Stimulated activated CD8-positive, alpha-beta memory T cell treated with anti-CD3 and anti-CD28 coated beads, Interleukin-15, amount 100 ng/mL, for 4 hours (primary cell): ENCODE measurements at regions not wholly inside any gene's neighbourhood (a gene's known extent, or its start where the extent isn't known, plus 50 kb on each side); places are given as distances from the start of the nearest gene placed in this dataset.
"Not testable (repeated sequence)": the region's sequence is repeated elsewhere in the genome, so short reads cannot be mapped to it uniquely, and the experiment has no call there.

Source experiments
- DNase-seq, 2 donors: peaks; one replicate each; pipeline ENCODE4 v3.0.0-alpha.2; 2020; ENCODE audit warnings: low read depth in 2 of 2

DNA sequence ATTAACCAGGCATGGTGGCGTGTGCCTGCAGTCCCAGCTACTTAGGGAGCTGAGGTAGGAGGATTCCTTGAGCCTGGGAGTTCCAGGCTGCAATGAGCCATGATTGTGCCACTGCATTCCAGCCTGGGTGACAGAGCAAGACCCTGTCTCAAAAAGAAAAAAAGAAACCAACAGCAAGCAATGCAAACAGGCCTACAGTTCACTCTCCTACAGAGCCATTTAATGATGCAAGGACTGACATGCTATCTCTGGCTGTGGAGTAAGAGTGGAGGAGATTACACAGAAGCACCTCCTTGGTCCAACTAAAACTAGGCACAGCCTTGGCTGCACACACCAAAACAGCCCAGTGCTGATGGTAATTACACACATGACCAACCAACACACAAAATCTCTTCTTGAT lies 127.5 kb upstream of the SOD1 start:
- no peak for DNase-seq

DNA sequence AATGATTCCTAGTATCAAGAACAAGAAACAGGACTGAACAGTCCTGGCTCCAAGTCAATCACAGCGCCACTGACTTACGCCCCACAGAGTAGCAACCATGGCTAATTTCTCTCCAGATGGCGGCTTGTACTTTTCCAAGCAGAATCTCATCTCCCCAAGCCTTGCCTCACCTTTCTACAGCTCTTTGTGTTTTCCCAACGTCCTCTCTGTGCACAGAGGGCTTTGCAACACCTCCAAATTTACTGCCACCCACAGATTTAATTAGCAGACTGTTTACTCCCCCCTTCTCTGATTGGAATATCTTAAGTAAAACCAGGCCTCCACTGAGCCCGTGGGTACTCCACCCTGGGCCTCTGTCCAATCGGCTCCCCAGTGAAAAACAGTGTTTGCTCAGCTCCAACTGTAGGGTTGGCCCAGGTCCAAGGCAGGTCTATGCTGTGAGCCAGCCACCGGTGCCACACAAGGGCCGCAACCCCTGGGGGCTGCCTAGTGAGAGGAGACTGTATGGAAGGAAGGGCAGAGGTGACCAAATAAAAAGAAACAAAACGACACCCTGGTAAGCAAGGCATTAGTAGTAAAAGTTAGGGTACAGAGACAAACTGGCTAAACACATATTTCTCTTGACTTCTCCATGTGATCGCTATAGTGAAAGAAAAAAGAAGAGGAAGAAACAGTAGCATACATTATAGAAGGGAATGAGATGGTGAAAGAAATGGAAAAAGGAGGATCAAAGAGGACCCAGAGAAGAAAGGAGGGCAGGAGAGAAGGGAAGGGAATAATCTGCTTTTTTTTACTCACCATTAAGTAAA lies 128.4 kb upstream of the SOD1 start:
- no peak for DNase-seq

DNA sequence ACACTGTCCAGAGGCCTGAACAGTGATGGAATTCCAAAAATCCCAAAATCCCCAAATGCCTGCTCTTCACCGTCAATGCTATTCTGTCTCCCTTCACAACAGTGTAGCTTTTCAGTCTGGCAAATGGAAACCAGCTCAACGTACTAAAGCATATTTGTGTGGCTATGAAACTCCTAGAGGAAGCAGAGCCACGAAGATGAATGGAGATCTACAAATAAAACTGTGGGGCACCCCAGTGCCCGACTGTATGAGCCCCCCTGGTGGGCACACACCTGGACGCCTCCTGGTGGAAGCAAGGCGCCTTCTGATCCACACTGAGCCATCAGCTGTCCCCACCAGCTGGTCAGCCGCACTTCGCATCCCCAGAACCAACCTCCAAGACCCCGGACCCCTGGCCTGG lies 129.1 kb upstream of the SOD1 start:
- DNase-seq, result no peak

DNA sequence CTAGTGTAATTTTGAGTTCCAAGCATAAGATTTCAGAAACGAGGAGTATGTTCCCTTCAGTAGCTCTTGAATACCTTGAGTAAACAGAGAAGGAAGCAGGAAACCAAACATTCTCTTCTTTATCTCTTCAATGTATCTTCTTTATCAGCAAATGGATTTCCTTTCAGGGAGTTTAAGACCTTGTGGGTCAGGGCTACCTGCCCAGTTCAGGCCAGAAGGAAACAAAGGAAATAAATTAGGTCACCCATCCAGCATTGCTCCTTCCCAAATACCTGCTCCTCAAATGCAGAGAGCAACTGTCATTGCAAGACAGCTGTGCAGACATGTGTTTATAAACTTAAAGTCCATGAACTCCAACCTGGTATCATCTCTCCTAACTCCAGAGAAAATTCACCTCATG lies 130.1 kb upstream of the SOD1 start:
- no peak for DNase-seq

DNA sequence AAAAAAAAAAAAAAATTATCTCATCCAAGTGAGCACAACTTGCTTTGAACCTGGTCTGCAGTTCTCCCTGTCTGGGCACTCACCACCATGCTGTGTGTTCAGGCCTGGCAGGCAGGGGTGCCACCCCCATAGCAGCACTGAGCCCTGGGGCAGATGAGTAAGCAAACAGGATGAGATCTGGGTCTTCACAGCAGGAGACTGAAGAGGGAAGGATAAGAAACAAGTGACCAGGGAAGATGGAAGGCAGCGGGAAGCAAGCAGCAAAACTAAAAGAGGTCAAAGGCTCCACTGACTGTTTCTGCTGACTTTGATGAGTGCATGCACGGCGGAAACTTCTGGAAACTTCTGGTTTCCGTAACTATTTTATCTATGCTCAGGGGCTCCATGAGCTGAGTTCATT lies 133.5 kb upstream of the SOD1 start:
- DNase-seq, result no peak

DNA sequence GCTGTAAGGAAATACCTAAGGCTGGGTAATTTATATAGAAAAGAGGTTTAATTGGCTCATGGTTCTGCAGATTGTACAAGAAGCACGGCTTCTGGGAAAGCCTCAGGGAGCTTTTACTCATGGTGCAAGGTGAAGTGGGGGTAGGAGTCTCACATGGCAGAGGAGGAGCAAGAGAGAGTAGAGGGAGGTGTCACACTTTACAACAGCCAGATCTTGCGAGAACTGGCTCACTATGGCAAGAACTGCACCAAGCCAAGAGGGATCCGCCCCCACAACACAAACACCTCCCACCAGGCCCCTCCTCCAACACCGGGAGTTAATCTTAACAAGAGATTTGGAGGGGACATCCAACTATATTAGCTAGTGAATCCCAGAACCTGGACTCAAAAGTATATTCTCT lies 135.4 kb upstream of the SOD1 start:
- DNase-seq, result no peak

DNA sequence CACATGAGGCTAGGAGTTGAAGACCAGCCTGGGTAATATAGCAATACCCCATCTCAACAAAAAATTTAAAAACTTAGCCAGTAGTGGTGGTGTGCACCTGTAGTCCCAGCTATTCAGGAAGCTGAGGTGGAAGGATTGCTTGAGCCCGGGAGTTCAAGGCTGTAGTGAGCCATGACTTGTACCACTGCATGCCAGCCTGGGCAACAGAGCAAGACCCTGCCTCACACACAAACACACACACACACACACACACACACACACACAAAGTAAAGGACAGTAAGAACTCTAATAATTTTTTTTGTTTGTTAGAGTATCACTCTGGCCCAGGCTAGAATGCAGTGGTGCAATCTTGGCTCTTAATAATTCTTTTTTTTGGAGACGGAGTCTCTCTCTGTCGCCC lies 138.0 kb upstream of the SOD1 start:
- no peak for DNase-seq

DNA sequence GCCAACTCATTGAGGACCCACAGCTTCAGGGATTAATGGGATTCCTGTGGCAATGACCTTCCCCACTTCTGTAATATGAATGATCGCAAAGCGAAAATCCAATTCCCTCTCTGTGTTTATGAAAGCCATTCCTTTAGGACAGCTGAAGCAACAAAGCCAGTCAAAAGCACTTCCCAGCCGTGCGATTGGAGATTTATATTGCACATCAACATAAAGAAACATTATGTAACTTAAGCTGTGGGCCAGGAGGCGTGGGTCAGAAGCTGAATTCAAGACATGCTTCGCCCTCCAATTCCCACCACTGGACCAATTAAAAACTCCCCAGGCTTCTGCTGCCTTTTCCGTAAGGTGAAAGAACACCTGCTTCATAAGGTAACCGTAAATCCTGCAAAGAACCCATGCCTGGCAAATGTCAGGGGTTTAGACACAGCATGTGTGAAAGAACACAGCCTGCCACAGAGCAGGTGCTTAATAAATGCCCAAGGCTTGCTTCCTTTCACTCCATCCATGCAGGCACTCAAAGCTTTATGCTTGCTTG lies 138.9 kb upstream of the SOD1 start:
- DNase-seq, result no peak

DNA sequence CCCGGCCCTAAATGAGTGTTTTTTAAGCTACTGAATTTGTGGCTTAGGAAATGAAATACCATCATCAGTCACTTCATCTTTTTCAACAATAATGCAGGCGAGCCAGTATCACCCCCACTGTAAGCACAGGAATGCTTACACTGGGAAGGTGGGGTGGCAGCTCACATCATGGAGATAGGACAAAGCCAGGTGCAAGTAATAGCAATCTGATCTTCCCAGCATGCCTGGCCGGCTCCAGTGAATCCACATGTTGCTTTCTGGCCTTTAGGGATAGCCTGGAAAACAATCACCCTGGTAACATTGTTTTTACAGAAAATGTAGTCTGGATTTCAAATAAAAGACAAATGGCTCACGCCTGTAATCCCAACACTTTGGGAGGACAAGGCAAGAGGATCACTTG lies 140.9 kb upstream of the SOD1 start:
- DNase-seq, result no peak

DNA sequence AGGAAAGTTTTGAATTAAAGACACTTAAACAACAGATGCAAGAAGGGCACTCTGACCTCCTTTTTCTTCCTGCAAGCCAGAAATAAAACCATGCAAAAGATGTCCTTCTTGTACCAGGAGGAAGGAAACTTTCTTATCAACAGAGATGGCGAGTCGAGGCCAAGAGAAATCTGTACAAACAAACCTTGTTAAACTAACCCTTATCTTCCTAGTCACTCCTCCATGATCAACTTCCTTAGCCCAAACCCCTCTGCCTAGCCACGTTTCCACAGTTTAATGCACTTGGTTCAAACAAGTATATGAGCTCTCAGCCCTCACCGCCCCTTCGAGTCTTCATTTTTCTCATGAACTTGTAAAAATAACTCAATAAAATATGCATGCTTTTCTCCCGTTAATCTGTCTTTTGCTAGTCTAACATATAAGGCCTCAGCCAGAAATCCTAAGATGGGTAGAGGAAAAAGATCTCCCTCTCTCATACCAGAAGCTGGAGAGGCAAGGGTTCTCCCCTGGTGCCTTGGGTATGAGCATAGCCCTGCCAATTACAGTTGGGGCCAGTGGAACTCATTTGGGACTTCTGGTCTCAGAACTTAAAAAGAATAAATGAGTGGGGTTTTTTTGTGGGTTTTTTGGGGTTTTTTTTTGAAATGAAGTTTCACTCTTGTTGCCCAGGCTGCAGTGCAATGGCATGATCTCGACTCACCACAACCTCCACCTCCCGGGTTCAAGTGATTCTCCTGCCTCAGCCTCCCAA lies 141.7 kb upstream of the SOD1 start:
- DNase-seq, result no peak

DNA sequence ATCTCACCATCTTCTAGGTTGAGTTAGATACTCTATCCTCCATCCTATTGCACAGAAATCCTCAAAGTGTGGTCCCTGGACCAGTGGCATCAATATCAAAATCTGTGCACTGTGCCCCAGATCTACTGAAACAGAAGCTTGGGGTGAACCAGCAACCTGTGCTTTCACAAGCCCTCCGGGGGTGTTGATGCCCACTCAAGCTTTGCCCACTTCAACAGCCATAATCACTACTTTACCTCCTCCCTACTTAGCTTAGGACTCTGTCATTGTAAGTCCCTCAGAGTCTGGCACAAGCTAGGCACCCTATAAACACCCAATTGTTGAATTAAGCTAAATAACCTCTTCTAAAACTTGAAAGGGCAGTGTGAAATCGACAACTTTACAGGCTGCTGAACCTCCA lies 144.2 kb upstream of the SOD1 start:
- DNase-seq, result no peak

DNA sequence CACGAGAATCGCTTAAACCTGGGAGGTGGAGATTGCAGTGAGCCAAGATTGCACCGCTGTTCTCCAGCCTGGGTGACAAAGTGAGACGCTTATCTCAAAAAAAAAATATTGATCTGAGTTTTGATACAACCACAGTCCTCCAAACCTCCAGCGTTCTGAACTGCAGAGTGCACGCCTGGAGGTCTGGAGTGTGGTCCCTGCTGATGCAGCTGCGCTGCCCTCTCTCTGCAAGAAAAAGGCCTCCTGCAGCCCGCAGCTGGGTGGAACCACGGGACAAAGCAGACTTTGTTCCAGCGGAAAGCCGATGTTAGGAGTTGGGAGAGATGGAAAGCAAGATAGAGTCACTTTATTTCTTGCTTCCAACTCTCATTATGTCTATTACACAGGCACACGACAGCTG lies 144.9 kb upstream of the SOD1 start:
- no peak for DNase-seq

DNA sequence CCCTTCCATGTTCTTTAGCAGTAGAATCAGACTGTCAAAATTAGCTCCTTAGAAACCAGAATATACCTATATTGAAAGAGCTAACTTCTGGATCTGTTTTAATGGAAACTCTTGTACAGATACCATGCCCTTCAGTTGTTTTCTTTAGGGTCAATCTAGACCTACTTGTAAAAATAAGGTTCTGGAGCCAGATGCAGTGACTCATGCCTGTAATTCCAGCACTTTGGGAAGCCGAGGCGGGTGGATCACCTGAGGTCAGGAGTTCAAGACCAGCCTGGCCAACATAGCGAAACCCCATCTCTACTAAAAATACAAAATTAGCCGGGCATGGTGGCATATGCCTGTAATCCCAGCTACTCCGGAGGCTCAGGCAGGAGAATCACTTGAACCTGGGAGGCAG lies 146.0 kb upstream of the SOD1 start:
- DNase-seq, result not testable (repeated sequence)

DNA sequence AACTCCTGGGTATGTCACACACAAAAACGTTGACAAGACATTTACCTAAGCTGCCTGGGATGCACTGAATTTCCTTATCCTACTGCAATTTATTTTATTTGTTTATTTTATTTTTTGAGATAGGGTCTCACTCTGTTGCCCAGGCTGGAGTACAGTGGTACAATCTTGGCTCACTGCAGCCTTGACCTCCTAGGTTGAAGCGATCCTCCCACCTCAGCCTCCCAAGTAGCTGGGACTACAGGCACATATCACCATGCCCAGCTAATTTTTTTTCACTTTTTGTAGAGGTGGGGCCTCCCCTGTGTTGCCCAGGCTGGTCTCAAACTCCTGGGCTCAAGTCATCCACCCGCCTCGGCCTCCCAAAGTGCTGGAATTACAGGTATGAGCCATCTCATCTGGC lies 147.5 kb upstream of the SOD1 start:
- DNase-seq, result not testable (repeated sequence)

DNA sequence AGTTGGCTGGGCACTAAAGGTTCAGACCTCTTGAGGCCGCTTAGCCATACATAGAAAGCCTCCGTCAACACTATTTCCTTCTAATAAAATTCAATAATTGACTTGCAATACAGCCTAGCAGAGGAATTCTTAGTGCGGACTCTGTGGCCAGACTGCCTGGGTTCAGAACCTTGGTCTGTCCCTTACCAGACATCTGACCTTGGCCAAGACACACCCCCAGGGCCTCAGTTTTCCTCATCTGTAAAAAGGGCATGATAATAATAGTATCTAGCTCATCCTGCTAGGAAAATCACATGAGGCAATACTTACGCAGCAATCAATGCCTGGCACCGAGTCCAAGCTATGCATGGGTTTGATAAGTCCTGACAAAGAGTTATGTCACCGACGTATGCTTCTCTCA lies 148.2 kb upstream of the SOD1 start:
- DNase-seq, result no peak

DNA sequence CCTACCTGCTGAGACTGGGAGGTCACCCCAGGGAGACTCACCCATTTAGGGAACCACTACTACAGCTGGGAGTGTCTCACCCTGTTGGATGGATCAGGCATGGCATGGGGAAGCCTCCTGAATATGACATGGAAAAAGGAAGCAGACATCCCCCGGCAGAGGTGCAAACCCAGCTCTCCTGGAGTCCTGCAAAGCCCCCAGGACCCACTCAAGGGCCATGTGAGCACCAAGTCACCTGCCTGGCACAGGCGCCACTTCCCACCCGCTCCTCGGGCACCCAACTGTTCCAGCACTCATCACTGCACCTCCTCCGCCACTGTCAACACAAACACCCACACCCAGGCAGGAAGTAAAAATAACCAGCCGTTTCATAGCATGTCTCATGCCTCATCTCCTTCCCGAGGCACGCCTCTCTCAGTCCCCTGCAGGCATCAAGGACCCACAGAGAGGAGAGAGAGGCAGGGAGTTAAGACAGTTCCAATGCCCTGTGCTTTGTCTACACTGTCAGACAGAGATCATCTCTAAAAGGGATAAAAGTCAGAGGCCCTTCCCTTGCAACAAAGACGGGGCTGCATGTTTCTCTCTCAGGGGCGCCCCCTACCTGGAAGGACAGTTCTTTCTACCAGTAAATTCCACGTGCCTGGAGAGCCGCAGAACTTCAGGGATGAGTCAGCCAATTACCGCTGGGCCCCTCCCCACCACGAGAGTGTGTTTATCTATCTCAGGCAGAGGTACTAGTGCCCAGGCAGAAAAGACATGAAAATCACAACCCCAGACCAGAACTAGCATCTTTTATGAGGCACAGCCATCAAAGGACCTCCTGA lies 150.1 kb upstream of the SOD1 start:
- peak; percentile 34 to 63 for DNase-seq

DNA sequence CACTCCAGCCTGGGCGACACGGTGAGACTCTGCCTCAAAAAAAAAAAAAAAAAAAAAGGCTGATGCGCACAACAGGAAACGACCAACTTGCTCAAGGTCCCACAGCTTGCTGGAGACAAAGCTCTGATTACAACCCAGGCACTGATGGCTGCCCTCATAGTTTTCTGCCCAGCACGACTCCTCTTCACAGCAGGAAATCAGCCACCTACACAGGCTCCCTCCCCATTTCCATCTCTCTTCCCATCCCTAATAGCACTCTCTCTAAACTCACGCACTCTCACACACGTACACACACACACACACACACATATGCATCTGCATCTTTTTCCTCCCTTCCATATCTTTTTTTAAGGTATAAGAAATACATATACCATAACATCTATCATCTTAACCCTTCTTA lies 153.5 kb upstream of the SOD1 start:
- DNase-seq, result no peak

DNA sequence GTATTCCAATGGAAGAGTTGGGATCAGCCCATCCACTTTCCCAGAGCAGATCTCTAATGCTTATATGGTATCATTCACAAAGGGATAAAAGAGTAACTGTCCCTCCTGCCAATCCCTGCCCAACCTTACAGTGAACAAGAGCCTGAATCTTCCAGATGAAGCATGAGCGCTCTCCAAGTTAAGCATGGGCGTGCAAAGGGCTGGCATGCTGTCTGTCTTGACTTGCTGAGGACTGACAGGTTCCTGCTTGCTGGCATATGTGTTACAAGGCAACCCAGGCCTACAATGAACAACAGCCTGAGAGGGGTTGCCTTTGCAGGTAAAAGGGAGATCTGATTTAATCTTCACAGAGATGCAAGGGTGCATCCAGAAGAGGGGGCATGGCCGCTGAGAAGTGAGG lies 155.6 kb upstream of the SOD1 start:
- no peak for DNase-seq

DNA sequence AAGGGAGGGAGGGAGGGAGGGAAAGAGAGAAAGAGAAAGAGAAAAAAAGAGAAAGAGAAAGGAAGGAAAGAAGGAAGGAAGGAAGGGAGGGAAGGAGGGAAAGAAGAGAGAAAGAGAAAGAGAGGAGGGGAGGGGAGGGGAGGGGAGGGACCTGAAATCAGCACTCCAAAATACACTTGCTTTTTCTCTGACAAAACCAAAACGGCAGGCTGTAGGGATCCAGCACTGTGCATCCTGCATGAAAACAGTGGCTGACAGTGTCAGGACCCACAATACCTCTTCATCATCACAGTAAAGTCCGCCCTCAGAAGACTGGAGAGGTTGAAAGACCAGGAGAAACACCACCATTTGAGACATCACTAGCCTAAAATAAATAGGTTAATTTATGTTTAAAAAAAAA lies 156.0 kb upstream of the SOD1 start:
- no peak for DNase-seq

DNA sequence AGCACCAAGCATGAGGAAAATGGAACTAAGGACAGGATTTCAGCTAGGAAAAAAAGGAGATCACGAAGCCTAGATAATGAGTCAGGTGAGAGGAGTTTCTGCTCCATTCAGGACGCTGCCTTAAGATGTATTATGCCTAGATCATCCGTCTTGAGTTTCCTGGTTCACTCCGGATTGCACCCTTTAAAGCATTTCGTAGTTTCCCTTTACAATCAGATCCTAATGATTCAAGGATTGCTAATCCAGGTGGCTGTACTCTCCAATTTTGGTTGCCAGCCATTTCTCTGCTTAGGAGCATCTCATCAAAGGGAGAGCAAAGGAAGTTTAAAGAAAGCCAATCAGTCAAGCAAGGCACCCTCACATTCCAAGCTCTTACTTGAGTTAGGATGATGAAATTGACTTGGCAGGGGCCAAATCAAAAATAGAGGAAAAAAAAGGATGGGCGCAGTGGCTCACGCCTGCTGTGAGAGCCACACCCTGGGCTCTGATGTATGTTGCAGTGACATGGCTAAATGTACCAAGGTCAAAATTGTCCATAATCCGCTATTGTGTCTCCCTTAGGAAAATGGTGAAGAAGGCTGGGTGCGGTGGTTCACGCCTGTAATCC lies 156.9 kb upstream of the SOD1 start:
- DNase-seq, result no peak

DNA sequence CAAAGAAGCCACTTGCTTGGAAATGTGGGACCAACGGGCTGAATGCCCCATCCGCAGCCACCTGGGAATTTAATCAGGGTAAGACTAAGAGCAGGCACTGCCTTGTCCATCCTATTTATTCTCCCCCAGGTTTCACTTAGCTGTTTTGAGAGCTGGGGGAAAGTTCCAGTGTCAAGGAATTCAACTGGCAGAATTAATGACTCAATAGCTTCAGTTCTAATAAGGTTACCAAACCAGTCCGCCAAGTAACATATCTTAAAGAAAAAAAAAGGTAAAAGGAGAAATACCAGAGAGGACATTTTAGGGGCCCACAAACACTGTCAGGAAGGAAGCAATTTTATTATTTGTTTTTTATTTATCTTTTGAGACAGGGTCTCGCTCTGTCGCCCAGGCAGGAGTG lies 157.6 kb upstream of the SOD1 start:
- DNase-seq, result no peak

DNA sequence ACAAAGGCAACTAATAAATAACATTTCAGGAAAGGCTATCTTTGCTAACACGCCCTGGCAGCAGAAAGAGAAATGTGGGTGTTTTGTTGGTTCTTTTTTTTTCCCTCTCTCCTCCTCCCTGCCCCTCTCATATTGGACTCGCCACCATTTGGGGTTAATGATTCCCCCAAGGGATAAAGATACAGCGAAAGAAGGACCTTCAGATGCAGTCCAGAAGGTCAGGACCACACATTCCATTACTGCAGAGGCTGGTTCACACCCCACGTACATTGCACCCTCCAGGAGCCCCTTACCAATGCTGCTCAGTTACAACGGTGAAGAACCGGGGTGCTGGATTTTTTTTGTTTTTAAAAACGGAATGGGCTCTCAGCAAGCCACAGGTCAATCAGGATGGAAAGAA lies 156.9 kb upstream of the TIAM1 start:
- no peak for DNase-seq
